Fibroblast of the aortic adventitia (primary cell): ENCODE measurements at regions not wholly inside any gene's neighbourhood (a gene's known extent, or its start where the extent isn't known, plus 50 kb on each side); places are given as distances from the start of the nearest gene placed in this dataset.

Experiments used
- DNase-seq: peaks from one replicate; pipeline ENCODE4 v3.0.0-alpha.2; 2010; ENCODE audit warnings: low read depth
- H3K4me3 ChIP-seq: 2 replicates; pipeline ENCODE4 v1.5.1; 2011; ENCODE audit warnings: low read depth, mild to moderate bottlenecking, control low read depth, low read length, moderate library complexity
- CTCF ChIP-seq: IDR thresholded peaks from 2 replicates; pipeline ENCODE4 v1.5.1; 2011; ENCODE audit warnings: mild to moderate bottlenecking, low read length, control low read depth, inconsistent platforms; ENCODE audit not compliant: insufficient read depth

- TF ChIP-seq CTCF, result no peak
- peak overlapping the region; percentile 28 for H3K4me3 ChIP-seq
- peak; percentile 55 for DNase-seq
These were observed 267.2 kb downstream of the PARN start for GRCh38 chr16:14362774-14363371.

- no peak overlapping the region for H3K4me3 ChIP-seq
- DNase-seq, result no peak
- no peak for TF ChIP-seq CTCF
These were observed 269.6 kb downstream of the PARN start for GRCh38 chr16:14360326-14361037.

- no peak for DNase-seq
- H3K4me3 ChIP-seq, result no peak overlapping the region
- TF ChIP-seq CTCF, result no peak
These were observed 271.3 kb downstream of the PARN start for GRCh38 chr16:14358697-14359305.

- H3K4me3 ChIP-seq, result no peak overlapping the region
- no peak for TF ChIP-seq CTCF
- no peak for DNase-seq
These were observed 272.7 kb downstream of the PARN start for GRCh38 chr16:14357328-14357727.

GRCh38 chr16:14356064-14356463 lies 274.0 kb downstream of the PARN start:
- no peak for DNase-seq
- H3K4me3 ChIP-seq, result no peak overlapping the region
- no peak for TF ChIP-seq CTCF

GRCh38 chr16:14354561-14355351 lies 275.3 kb downstream of the PARN start:
- peak; percentile 15 for DNase-seq
- TF ChIP-seq CTCF, result no peak
- H3K4me3 ChIP-seq, result peak overlapping the region; percentile 25
